ENCODE measurements at regions not wholly inside any gene's neighbourhood (a gene's known extent, or its start where the extent isn't known, plus 50 kb on each side); places are given as distances from the start of the nearest gene placed in this dataset.

DNA sequence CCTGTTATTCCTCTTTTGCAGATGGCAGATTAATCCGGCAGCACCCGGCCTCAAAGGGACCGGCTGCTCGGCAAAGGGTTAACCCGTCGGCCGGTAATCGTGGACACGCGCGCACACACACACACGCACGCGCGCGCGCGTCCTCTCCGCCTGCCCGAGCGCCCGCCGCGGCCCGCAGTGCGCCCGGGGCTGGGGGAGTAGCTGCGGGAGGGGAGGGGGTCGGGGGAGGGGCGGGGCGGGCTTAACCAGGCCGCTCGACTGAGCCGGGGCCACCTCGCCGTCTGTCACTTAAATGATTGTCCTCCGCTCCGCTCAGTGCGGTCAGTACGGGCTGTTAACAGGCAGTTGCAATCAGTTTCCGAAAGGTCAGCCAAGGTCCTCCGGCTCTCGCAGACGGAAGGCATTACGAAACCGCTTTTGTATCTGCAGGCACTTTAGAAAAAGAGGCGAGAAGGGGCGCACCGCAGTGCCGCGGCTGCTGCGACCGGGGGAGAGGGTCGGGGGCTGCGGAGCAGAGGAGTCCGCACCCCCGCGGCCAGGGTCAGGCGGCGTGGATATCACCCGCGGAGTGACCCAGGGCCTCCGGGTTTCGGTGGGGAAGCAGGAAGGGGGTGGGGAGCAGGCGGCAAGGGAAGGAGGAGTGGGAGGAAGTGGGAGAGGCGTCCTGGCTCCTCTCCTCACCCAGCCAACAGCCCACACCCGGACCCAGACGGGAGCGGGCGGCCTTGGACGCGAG, 57.3 kb upstream of the BCOR start (continued):
- TF ChIP-seq ZNF609 (CRISPR knock-in tag; IDR thresholded peaks at IDR 0.05; ENCODE audit: borderline replicate concordance) = 0 out of 2 replicates have a peak, but pooled peaks have one; percentile 29
- TF ChIP-seq SRF (IDR thresholded peaks at IDR 0.05; ENCODE audit: low read depth, low read length) = no peak
- peak; percentile 9; the same call in 1 of the 2 replicates for TF ChIP-seq HDAC2 (CRISPR knock-in tag; IDR thresholded peaks at IDR 0.05)
- peak; percentile 36; the same call in 1 of the 2 replicates for TF ChIP-seq NRL (CRISPR knock-in tag; IDR thresholded peaks at IDR 0.05; ENCODE audit: borderline replicate concordance)
- peak; percentile 33; the same call in 1 of the 2 replicates for TF ChIP-seq MAX (IDR thresholded peaks at IDR 0.05)
- TF ChIP-seq, protein P1, sequence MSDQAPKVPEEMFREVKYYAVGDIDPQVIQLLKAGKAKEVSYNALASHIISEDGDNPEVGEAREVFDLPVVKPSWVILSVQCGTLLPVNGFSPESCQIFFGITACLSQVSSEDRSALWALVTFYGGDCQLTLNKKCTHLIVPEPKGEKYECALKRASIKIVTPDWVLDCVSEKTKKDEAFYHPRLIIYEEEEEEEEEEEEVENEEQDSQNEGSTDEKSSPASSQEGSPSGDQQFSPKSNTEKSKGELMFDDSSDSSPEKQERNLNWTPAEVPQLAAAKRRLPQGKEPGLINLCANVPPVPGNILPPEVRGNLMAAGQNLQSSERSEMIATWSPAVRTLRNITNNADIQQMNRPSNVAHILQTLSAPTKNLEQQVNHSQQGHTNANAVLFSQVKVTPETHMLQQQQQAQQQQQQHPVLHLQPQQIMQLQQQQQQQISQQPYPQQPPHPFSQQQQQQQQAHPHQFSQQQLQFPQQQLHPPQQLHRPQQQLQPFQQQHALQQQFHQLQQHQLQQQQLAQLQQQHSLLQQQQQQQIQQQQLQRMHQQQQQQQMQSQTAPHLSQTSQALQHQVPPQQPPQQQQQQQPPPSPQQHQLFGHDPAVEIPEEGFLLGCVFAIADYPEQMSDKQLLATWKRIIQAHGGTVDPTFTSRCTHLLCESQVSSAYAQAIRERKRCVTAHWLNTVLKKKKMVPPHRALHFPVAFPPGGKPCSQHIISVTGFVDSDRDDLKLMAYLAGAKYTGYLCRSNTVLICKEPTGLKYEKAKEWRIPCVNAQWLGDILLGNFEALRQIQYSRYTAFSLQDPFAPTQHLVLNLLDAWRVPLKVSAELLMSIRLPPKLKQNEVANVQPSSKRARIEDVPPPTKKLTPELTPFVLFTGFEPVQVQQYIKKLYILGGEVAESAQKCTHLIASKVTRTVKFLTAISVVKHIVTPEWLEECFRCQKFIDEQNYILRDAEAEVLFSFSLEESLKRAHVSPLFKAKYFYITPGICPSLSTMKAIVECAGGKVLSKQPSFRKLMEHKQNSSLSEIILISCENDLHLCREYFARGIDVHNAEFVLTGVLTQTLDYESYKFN (CRISPR knock-in tag; conservative IDR thresholded peaks at IDR 0.05) = no peak
- TF ChIP-seq PRPF4 (IDR thresholded peaks at IDR 0.05; ENCODE audit: low read depth, low read length, poor library complexity, severe bottlenecking) = no peak
- peak; percentile 22; the same call in 1 of the 2 replicates for TF ChIP-seq SP5 (CRISPR knock-in tag; IDR thresholded peaks at IDR 0.05; ENCODE audit: borderline replicate concordance, low read depth)
- TF ChIP-seq BCL3 (CRISPR knock-in tag; IDR thresholded peaks at IDR 0.05) = no peak
- no peak for TF ChIP-seq PLRG1 (conservative IDR thresholded peaks at IDR 0.05)
- no peak for TF ChIP-seq SOX13 (IDR thresholded peaks at IDR 0.05)
- peak in 1 of 2 experiments; percentile 46; a peak in 1 of 4 replicates for TF ChIP-seq SOX13 (CRISPR knock-in tag; conservative IDR thresholded peaks at IDR 0.05 in 1 of 2, IDR thresholded peaks at IDR 0.05 in 1 of 2)
- no peak for TF ChIP-seq YEATS2 (CRISPR knock-in tag; IDR thresholded peaks at IDR 0.05; ENCODE audit: borderline replicate concordance)
- peak; percentile 30 for TF ChIP-seq HDAC1 (CRISPR knock-in tag; IDR thresholded peaks at IDR 0.05)
- TF ChIP-seq SATB2 (CRISPR knock-in tag; IDR thresholded peaks at IDR 0.05) = no peak
- no peak for TF ChIP-seq ATF7-NPFF (CRISPR knock-in tag; IDR thresholded peaks at IDR 0.05; ENCODE audit: low read depth)
- TF ChIP-seq ATF4 (CRISPR knock-in tag; IDR thresholded peaks at IDR 0.05) = 0 out of 4 replicates have a peak, but pooled peaks of 1 of the 2 experiments have one; percentile 25
- no peak for TF ChIP-seq AKAP8 (CRISPR knock-in tag; IDR thresholded peaks at IDR 0.05)
- TF ChIP-seq GTF2F1 (IDR thresholded peaks at IDR 0.05; ENCODE audit: low read length) = no peak

Measured in HepG2 (cell line).